ENCODE measurements at regions not wholly inside any gene's neighbourhood (a gene's known extent, or its start where the extent isn't known, plus 50 kb on each side); places are given as distances from the start of the nearest gene placed in this dataset.
"Not testable (repeated sequence)": the region's sequence is repeated elsewhere in the genome, so short reads cannot be mapped to it uniquely, and the experiment has no call there.

- DNase-seq: no peak
These were observed 204.0 kb upstream of the CCL2 start for GRCh38 chr17:34051046-34051445.

- DNase-seq: no peak
These were observed 200.6 kb upstream of the CCL2 start for GRCh38 chr17:34054495-34054894.

- DNase-seq: no peak
These were observed 199.5 kb upstream of the CCL2 start for GRCh38 chr17:34055606-34056005.

DNA sequence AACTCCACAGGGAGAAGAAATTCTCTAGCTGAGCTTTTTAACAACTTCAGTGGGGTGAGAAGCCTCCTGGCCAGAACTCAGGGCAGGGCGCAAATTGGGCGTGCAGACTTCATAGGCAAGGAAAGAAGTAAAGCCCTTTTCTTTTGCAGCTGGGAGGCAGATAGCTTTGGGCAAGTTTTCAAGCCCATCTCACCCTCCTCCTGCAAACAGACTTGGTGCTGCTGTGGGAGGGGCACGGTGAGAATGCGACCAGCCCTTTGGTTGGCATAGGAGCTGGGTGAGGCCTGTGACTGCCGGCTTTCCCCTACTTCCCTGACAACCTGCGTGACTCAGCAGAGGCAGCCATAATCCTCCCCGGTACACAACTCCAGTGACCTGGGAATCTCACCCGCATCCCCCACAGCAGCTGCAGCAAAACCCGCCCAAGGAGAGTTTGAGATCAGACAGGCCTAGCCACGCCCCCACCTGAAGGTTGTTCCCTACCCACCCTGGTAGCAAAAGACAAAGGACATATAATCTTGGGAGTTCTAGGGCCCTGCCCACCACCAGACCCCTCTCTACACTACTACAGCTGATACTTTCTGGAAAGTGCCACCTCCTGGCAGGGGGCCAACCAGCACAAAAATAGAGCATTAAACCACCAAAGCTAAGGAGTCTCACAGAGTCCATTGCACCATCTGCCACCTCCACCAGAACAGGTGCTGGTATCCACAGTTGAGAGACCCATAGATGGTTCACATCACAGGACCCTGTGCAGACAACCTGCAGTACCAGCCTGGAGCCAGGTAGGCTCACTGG lies 195.5 kb upstream of the CCL2 start:
- DNase-seq: no peak

DNA sequence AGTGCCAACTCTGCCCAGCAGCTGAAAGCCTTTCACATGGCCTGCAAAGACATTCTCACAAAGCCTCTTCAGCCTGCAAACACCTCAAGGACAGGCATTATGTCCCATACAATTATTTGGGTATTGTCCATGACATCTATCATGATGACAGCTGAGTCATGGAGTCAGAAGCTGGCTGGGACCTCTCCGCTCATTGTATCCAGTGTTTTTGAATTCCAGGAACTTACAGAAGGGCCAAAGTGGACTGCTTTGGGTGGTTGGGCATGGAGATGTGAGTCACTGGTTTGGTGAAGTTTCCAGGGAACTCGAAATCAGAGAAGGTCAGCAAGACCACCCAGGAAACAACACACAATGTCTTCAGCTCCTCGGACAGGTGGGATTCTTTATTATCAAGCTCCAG lies 188.6 kb upstream of the CCL2 start:
- no peak for DNase-seq

GRCh38 chr17:34067011-34067410 lies 188.1 kb upstream of the CCL2 start:
- no peak for DNase-seq

DNA sequence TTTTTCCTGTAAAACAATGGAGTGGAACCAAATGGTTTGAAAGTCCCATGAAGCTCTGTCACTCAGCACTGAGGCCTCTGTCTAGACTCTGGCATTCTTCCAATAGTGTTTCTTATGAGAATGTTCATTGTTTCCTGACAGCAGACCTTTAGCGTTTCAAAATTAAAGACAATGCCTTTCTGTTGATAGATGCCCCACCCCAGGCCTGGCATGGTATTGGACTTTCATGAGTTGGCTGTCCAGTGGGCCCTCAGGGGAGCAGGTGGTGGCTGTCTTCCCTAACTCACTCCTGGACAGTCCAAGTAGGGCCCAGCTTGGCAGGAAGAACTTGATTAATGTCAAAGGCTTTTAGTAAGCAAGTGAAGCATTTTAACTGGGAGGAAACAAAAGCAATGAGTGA lies 186.5 kb upstream of the CCL2 start:
- no peak for DNase-seq

DNA sequence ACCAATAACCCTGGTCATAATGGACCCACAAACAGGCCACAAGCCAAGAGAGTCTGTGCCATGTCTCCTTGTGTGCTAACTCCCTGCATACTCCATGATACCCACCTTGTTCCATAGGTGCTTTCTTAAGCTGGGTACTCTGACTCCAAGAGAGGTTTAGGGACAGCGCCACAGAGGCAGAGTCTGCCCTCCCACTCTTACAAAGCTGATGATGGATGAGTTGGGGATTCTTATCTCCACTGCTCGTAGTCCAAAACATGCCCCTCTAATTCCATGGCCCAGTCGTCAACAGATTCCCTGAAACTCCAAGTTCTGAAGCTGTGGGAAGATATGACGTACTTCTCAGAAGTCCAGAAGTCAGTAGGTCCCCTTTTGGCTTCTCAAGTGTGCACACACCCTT lies 184.4 kb upstream of the CCL2 start:
- no peak for DNase-seq

DNA sequence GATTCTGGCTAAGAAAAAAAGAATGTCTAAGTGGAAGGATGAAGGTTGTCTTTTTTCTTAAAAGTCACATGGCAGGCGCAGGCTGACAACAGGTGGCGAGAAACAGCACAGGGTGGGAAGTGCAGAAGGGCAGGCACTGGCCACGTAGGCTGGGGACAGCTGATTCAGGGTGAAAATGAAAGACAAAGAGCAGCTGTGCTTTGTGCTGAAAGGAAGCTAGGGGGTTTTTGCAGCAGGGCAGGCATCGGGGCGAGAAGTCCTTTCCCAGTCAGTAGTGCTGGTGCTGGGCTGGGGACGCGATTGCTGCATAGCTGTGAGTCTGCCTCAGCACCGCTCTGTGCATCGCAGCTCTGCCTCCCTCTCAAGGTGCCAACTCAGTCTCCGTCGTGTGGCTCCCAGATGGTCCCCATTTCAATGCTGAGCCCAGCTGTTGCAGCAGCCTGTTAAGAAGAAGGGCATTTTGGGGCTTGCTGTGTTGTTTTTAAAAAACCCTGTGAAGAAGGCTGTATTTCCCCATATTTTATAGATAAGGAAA lies 183.1 kb upstream of the CCL2 start:
- no peak for DNase-seq

GRCh38 chr17:34075076-34075475 lies 180.0 kb upstream of the CCL2 start:
- no peak for DNase-seq

DNA sequence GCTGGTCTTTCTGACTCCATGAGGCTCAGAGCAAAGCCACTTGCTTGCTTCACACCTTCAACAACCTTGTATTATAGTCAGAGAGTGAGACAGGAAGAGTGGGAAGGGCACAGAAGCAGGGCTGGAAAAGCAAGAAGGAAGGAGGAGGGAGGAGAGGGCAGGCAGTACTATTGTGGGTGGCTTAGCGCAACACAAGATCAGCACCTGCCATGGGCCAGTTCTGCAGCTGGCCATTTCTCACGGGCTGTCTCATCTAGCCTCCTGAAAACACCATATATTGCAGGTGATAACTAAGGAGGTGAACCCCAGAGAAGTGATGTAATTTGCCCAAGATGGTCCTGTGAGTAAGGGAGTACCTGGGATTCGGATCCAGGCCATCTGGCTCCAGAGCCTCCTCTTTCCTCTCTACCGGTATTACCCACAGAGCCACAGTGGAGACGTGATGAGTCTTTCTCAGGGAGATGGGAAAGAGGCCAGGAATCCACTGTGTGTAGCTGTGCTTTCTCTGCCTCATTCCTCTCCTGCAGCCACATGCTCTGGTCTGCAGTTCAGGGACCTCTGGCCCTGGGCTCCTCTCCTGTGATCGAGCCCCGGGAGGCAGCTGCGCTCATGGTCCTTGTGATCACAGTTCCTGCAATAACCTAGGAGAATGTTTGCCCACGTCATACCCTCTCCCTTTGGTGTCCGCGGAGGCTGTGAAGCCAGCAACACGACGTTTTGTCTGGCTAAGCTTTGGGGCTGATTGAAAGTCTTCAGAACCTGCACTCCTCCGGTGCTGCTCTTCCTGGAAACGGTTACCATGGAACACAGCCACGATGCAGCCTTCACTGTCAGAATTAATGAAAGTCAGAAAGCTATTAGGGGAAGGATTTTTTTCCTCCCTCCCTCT lies 178.1 kb upstream of the CCL2 start:
- no peak for DNase-seq

GRCh38 chr17:34081269-34081668 lies 173.8 kb upstream of the CCL2 start:
- peak; percentile 19 for DNase-seq

DNA sequence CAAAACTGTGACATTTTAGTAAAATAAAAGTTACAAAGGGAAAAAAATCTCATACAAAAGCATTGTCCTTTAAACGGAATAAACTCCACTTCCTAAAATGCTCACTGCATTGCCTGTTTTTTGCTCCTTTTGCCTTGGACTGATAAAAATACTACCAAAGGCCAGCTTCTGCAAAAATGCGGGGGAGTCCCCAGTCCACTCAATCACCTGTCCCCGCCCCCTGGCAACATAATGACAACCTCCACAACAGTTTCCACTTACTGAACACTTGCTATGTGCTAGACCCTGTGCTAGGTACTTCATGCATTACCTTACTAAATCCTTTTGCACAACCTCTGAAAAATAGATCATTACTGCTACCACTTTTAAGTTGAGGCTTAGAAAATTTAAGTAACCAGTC lies 172.7 kb upstream of the CCL2 start:
- DNase-seq: no peak

GRCh38 chr17:34089042-34089441 lies 166.0 kb upstream of the CCL2 start:
- not testable (repeated sequence) for DNase-seq

- no peak for DNase-seq
These were observed 164.5 kb upstream of the CCL2 start for GRCh38 chr17:34090593-34090992.

- no peak for DNase-seq
These were observed 163.1 kb upstream of the CCL2 start for GRCh38 chr17:34091975-34092374.

- DNase-seq: no peak
These were observed 160.0 kb upstream of the CCL2 start for GRCh38 chr17:34095106-34095505.

GRCh38 chr17:34098699-34099098 lies 156.4 kb upstream of the CCL2 start:
- DNase-seq: no peak

GRCh38 chr17:34099859-34100515 lies 155.1 kb upstream of the CCL2 start:
- DNase-seq: no peak

GRCh38 chr17:34107019-34107418 lies 148.1 kb upstream of the CCL2 start:
- DNase-seq: no peak

DNA sequence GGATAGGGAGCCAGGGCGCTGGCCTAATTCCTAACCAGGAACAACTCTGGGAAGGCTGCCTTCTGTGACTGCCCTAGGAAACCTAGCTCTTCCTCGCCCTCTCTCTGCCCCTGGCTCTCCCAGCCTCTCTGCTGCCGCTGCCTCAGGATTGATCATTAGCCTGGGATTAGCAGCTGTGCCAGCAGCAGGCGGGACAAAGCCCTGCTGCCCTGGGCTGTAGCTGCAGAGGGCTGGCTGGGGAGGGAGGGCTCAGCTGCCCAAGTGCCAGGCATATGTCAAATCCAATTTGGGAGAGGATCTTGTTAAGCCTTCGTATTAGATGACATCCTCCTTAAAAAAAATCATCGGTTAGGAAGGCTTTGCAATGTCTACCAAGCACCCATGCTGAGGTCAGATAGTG lies 144.8 kb upstream of the CCL2 start:
- DNase-seq: no peak

- peak; percentile 3 for DNase-seq
These were observed 142.0 kb upstream of the CCL2 start for GRCh38 chr17:34113089-34113488.

DNA sequence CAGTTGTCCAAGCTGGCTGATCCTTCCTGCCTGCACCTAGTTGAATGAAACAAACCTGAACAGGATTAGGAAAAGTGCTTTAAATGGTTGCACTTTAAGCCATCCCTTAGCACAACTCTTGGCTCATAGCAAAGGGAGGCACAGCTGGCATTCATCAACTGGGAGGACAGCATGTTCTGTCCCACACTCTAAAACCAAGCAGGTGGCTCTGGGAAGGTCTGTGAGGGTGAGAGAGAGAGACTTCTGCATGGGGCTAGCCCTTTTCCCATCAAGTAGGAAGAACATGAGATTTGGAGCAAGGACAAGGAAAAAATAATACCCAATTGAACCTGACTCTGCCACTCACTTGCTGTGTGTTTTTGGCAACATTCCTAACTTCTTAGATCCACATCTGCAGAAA lies 140.9 kb upstream of the CCL2 start:
- no peak for DNase-seq

Data from EL (cell line).